Activated T-helper 1 cell treated with anti-CD3 and anti-CD28 coated beads, Interleukin-12 subunit alpha, Interleukin-12 subunit beta, Interleukin-2, Interleukin-4 antibody, amounts not matched to agents 30 ng/mL and 10 ng/mL and 1 ng/mL, durations not matched to agents 14 hours and 24 hours and 36 hours (primary cell): ENCODE measurements at regions not wholly inside any gene's neighbourhood (a gene's known extent, or its start where the extent isn't known, plus 50 kb on each side); places are given as distances from the start of the nearest gene placed in this dataset.

Experiments
- DNase-seq: peaks from one replicate; pipeline ENCODE4 v3.0.0; 2021; ENCODE audit warnings: low spot score
- H3K27ac Mint-ChIP-seq: one replicate; pipeline ENCODE4 v1.8.0; 2021; ENCODE audit warnings: mild to moderate bottlenecking, mixed read lengths
- H3K27me3 Mint-ChIP-seq: one replicate; pipeline ENCODE4 v1.8.0; 2022; ENCODE audit warnings: mild to moderate bottlenecking, moderate library complexity, mixed read lengths; ENCODE audit not compliant: insufficient read depth
- H3K36me3 Mint-ChIP-seq: one replicate; pipeline ENCODE4 v1.8.0; 2021; ENCODE audit warnings: low read depth, mixed read lengths
- H3K4me1 Mint-ChIP-seq: one replicate; pipeline ENCODE4 v1.8.0; 2021; ENCODE audit warnings: low read depth, mixed read lengths
- H3K4me3 Mint-ChIP-seq: one replicate; pipeline ENCODE4 v1.8.0; 2021; ENCODE audit warnings: mild to moderate bottlenecking, moderate library complexity, mixed read lengths
- H3K9me3 Mint-ChIP-seq: one replicate; pipeline ENCODE4 v1.8.0; 2021; ENCODE audit warnings: mixed read lengths
- intact Hi-C: fragments of 100-400 bp; cut with micrococcal nuclease; formaldehyde crosslinking; loops from one replicate; pipeline ENCODE4 v1.15.1; 2024

- DNase-seq: no peak
Measured at GRCh38 chr15:38708672-38709180, 144.1 kb upstream of the RASGRP1 start.

GRCh38 chr15:38709196-38709595 lies 144.6 kb upstream of the RASGRP1 start:
- no peak for DNase-seq
- Mint-ChIP-seq H3K36me3 (no peaks in the 10 kb centered on the region), H3K4me1 (peaks cover 20% of the 10 kb centered on the region), H3K27me3 (peaks cover 10% of the 10 kb centered on the region), H3K4me3 (no peak overlapping the region), H3K27ac (no peak overlapping the region), H3K9me3 (no peaks in the 10 kb centered on the region)
- intact Hi-C loops: loop anchor here (5.0 kb wide), 1 partner anchor 108 kb away; no protein-coding TSS in a partner anchor

More at GRCh38 chr15:38708672-38709180, 144.1 kb upstream of the RASGRP1 start:
- H3K36me3 Mint-ChIP-seq: no peaks in the 10 kb centered on the region
- H3K9me3 Mint-ChIP-seq: no peaks in the 10 kb centered on the region
- peaks cover 10% of the 10 kb centered on the region for H3K27me3 Mint-ChIP-seq
- peaks cover 25% of the 10 kb centered on the region for H3K4me1 Mint-ChIP-seq
- intact Hi-C loops: loop anchor here (1.0 to 5.0 kb wide), 5 partner anchors 109 to 1049 kb away; no protein-coding TSS in a partner anchor
- H3K27ac Mint-ChIP-seq: no peak overlapping the region
- H3K4me3 Mint-ChIP-seq: no peak overlapping the region

GRCh38 chr15:38714309-38715072 lies 149.9 kb upstream of the RASGRP1 start:
- peaks cover 3% of the 10 kb centered on the region for H3K27me3 Mint-ChIP-seq
- no peak overlapping the region for H3K4me3 Mint-ChIP-seq
- H3K36me3 Mint-ChIP-seq: no peaks in the 10 kb centered on the region

GRCh38 chr15:38720893-38721567 lies 156.4 kb upstream of the RASGRP1 start:
- no peak overlapping the region for H3K27ac Mint-ChIP-seq
- H3K4me1 Mint-ChIP-seq: no peaks in the 10 kb centered on the region
- intact Hi-C loops: no loop called here
- H3K9me3 Mint-ChIP-seq: no peaks in the 10 kb centered on the region
- no peaks in the 10 kb centered on the region for H3K36me3 Mint-ChIP-seq
- H3K27me3 Mint-ChIP-seq: peaks cover 5% of the 10 kb centered on the region
- no peak overlapping the region for H3K4me3 Mint-ChIP-seq
- DNase-seq: no peak

More at GRCh38 chr15:38714309-38715072, 149.9 kb upstream of the RASGRP1 start:
- no peaks in the 10 kb centered on the region for H3K9me3 Mint-ChIP-seq
- intact Hi-C loops: no loop called here
- no peaks in the 10 kb centered on the region for H3K4me1 Mint-ChIP-seq
- no peak for DNase-seq
- no peak overlapping the region for H3K27ac Mint-ChIP-seq

- Mint-ChIP-seq H3K9me3 (no peaks in the 10 kb centered on the region), H3K27me3 (peaks cover 5% of the 10 kb centered on the region), H3K36me3 (no peaks in the 10 kb centered on the region), H3K27ac (no peak overlapping the region), H3K4me1 (no peaks in the 10 kb centered on the region), H3K4me3 (no peak overlapping the region)
- DNase-seq: no peak
- intact Hi-C loops: no loop called here
Measured at GRCh38 chr15:38721568-38721945, 156.9 kb upstream of the RASGRP1 start.

- Mint-ChIP-seq H3K36me3 (no peaks in the 10 kb centered on the region), H3K4me3 (no peak overlapping the region), H3K27me3 (peaks cover 5% of the 10 kb centered on the region), H3K27ac (no peak overlapping the region), H3K9me3 (no peaks in the 10 kb centered on the region), H3K4me1 (no peaks in the 10 kb centered on the region)
- intact Hi-C loops: no loop called here
- no peak for DNase-seq
Measured at GRCh38 chr15:38722236-38722635, 157.6 kb upstream of the RASGRP1 start.

GRCh38 chr15:38724827-38725226 lies 160.2 kb upstream of the RASGRP1 start:
- Mint-ChIP-seq H3K27me3 (peaks cover 6% of the 10 kb centered on the region), H3K27ac (no peak overlapping the region), H3K4me1 (no peaks in the 10 kb centered on the region), H3K4me3 (no peak overlapping the region), H3K36me3 (no peaks in the 10 kb centered on the region), H3K9me3 (no peaks in the 10 kb centered on the region)
- intact Hi-C loops: no loop called here
- DNase-seq: no peak

GRCh38 chr15:38726187-38726586 lies 161.6 kb upstream of the RASGRP1 start:
- Mint-ChIP-seq H3K9me3 (no peaks in the 10 kb centered on the region), H3K36me3 (no peaks in the 10 kb centered on the region), H3K27ac (no peak overlapping the region), H3K4me1 (no peaks in the 10 kb centered on the region), H3K27me3 (peaks cover 6% of the 10 kb centered on the region), H3K4me3 (no peak overlapping the region)
- intact Hi-C loops: no loop called here
- no peak for DNase-seq

- Mint-ChIP-seq H3K4me1 (no peaks in the 10 kb centered on the region), H3K4me3 (no peak overlapping the region)
Measured at GRCh38 chr15:38733331-38733730, 168.7 kb upstream of the RASGRP1 start.

GRCh38 chr15:38740206-38740605 lies 175.6 kb upstream of the RASGRP1 start:
- Mint-ChIP-seq H3K4me3 (no peak overlapping the region), H3K9me3 (no peaks in the 10 kb centered on the region), H3K27me3 (peaks cover 8% of the 10 kb centered on the region), H3K27ac (no peak overlapping the region), H3K36me3 (no peaks in the 10 kb centered on the region), H3K4me1 (no peaks in the 10 kb centered on the region)
- no peak for DNase-seq
- intact Hi-C loops: no loop called here

More at GRCh38 chr15:38733331-38733730, 168.7 kb upstream of the RASGRP1 start:
- no peak for DNase-seq
- Mint-ChIP-seq H3K27me3 (peaks cover 19% of the 10 kb centered on the region), H3K9me3 (no peaks in the 10 kb centered on the region), H3K27ac (no peak overlapping the region), H3K36me3 (no peaks in the 10 kb centered on the region)
- intact Hi-C loops: no loop called here

- intact Hi-C loops: no loop called here
- Mint-ChIP-seq H3K27ac (no peak overlapping the region), H3K27me3 (peaks cover 4% of the 10 kb centered on the region), H3K36me3 (no peaks in the 10 kb centered on the region), H3K4me1 (no peaks in the 10 kb centered on the region), H3K4me3 (no peak overlapping the region), H3K9me3 (no peaks in the 10 kb centered on the region)
- DNase-seq: no peak
Measured at GRCh38 chr15:38743147-38743546, 178.5 kb upstream of the RASGRP1 start.

- Mint-ChIP-seq H3K4me3 (no peak overlapping the region), H3K27ac (no peak overlapping the region), H3K27me3 (peaks cover 2% of the 10 kb centered on the region), H3K36me3 (no peaks in the 10 kb centered on the region), H3K9me3 (no peaks in the 10 kb centered on the region), H3K4me1 (no peaks in the 10 kb centered on the region)
- intact Hi-C loops: no loop called here
- DNase-seq: no peak
Measured at GRCh38 chr15:38745126-38745525, 180.5 kb upstream of the RASGRP1 start.

- no peaks in the 10 kb centered on the region for H3K27me3 Mint-ChIP-seq
- no peaks in the 10 kb centered on the region for H3K36me3 Mint-ChIP-seq
- no peak overlapping the region for H3K27ac Mint-ChIP-seq
- no peak overlapping the region for H3K4me3 Mint-ChIP-seq
- H3K4me1 Mint-ChIP-seq: no peaks in the 10 kb centered on the region
- H3K9me3 Mint-ChIP-seq: no peaks in the 10 kb centered on the region
- intact Hi-C loops: no loop called here
- DNase-seq: no peak
Measured at GRCh38 chr15:38745626-38746025, 181.0 kb upstream of the RASGRP1 start.
